IPS-20b (cell line): ENCODE measurements at regions not wholly inside any gene's neighbourhood (a gene's known extent, or its start where the extent isn't known, plus 50 kb on each side); places are given as distances from the start of the nearest gene placed in this dataset.
"Not testable (repeated sequence)": the region's sequence is repeated elsewhere in the genome, so short reads cannot be mapped to it uniquely, and the experiment has no call there.

Source experiments
- H3K27ac ChIP-seq: one replicate; pipeline ENCODE4 v1.5.1; 2013; ENCODE audit warnings: low read length
- H3K27me3 ChIP-seq: 2 replicates; pipeline ENCODE4 v1.6.1; 2013; ENCODE audit warnings: mild to moderate bottlenecking, low read length, inconsistent platforms; ENCODE audit not compliant: insufficient read depth
- H3K36me3 ChIP-seq: 2 replicates; pipeline ENCODE4 v1.6.1; 2013; ENCODE audit warnings: low read depth, mild to moderate bottlenecking, inconsistent platforms, low read length, moderate library complexity; ENCODE audit not compliant: insufficient read depth
- H3K4me1 ChIP-seq: 2 replicates; pipeline ENCODE4 v1.6.1; 2013; ENCODE audit warnings: mild to moderate bottlenecking, control low read depth, inconsistent platforms, low read length, moderate library complexity; ENCODE audit not compliant: insufficient read depth
- H3K4me3 ChIP-seq: 2 replicates; pipeline ENCODE4 v1.5.1; 2013; ENCODE audit warnings: mild to moderate bottlenecking, low read length, inconsistent platforms
- H3K9ac ChIP-seq: 2 replicates; pipeline ENCODE4 v1.6.1; 2013; ENCODE audit warnings: low read depth, mild to moderate bottlenecking, inconsistent platforms, low read length, moderate library complexity
- H3K9me3 ChIP-seq: 2 replicates; pipeline ENCODE4 v1.6.1; 2013; ENCODE audit warnings: mild to moderate bottlenecking, low read depth, low read length, inconsistent platforms; ENCODE audit not compliant: insufficient read depth

- H3K27me3 ChIP-seq, H3K27ac ChIP-seq, H3K36me3 ChIP-seq, H3K4me1 ChIP-seq, H3K9ac ChIP-seq, H3K4me3 ChIP-seq: not testable (repeated sequence)
- H3K9me3 ChIP-seq = peaks cover 24% of the 10 kb centered on the region
Observed at GRCh38 chr10:43992816-43993215, 344.1 kb upstream of the ZNF32 start.

DNA sequence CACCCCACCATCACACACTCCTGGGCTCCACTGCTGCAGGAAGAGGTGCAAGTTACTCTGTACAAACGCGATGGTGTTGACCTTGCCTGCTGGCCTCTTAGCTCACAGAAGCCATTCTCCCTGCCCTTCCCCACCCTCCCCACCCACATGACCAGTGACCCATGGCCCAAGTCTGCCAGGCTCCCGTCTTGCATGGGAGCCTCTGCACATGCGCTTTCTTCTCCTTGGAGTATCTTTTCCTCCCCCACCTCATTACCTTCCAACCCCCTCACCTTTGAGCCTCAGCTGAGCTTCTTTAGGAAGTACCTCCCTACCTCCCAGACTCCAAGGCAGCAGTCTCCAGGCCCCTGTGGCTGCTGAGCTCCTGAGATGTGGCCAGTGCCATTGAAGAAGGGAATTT, 337.7 kb upstream of the ZNF32 start:
- Histone ChIP-seq H3K9ac (no peak overlapping the region), H3K27ac (no peak overlapping the region), H3K36me3 (no peaks in the 10 kb centered on the region), H3K9me3 (0 out of 2 replicates have a peak, but pooled peaks cover 8% of the 10 kb centered on the region), H3K4me1 (no peaks in the 10 kb centered on the region), H3K27me3 (no peaks in the 10 kb centered on the region), H3K4me3 (no peak overlapping the region)

GRCh38 chr10:43985941-43986340, 337.3 kb upstream of the ZNF32 start:
- no peak overlapping the region for H3K27ac ChIP-seq
- no peaks in the 10 kb centered on the region for H3K36me3 ChIP-seq
- no peak overlapping the region for H3K9ac ChIP-seq
- H3K4me3 ChIP-seq = no peak overlapping the region
- 0 out of 2 replicates have a peak, but pooled peaks cover 8% of the 10 kb centered on the region for H3K9me3 ChIP-seq
- no peaks in the 10 kb centered on the region for H3K27me3 ChIP-seq
- H3K4me1 ChIP-seq = no peaks in the 10 kb centered on the region

DNA sequence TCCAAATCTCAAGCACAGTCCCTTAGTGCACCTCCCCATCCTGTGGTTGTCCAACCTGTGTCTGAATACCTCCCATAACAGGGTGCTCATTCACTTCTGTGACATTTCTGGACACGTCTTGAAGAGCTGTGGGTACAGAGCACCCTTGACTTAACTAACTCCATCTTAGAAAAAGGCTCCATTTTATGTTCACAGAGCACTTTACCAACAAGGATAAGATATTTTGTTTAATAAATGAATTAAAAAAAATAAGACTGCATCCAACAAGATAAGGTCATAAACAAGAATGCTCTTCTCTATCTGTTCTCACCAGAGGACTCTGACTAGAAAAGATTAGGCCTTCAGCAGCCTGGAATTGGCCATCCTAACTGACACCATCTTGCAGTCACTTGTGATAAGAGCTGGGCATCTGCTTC, 335.2 kb upstream of the ZNF32 start:
- H3K27ac ChIP-seq = no peak overlapping the region

DNA sequence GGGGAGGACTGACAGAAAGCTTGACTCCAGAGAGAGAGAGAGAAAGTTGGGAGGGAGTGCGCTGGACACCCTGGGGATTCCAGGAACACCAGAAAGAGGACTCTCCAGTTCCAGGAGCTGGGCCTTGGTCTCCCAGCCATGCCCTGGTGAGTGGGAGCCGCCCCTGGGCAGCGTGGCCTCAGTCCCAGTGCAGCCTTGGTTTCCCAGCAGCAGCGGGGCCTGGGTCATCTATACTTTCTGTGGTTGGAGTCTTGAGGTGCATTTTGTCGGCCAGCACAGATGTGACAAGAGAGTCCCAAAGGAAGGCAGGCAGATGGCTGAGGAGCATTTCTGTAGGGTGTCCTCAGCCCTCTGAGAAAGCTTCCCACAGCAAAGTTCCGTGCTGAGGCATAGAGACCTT, 334.7 kb upstream of the ZNF32 start:
- Histone ChIP-seq H3K4me3 (no peak overlapping the region), H3K27me3 (no peaks in the 10 kb centered on the region), H3K4me1 (no peaks in the 10 kb centered on the region), H3K9me3 (0 out of 2 replicates have a peak, but pooled peaks cover 8% of the 10 kb centered on the region), H3K9ac (no peak overlapping the region), H3K27ac (no peak overlapping the region), H3K36me3 (no peaks in the 10 kb centered on the region)

More for the DNA sequence above, 335.2 kb upstream of the ZNF32 start:
- Histone ChIP-seq H3K36me3 (no peaks in the 10 kb centered on the region), H3K9ac (no peak overlapping the region), H3K9me3 (0 out of 2 replicates have a peak, but pooled peaks cover 8% of the 10 kb centered on the region), H3K4me3 (no peak overlapping the region), H3K27me3 (no peaks in the 10 kb centered on the region), H3K4me1 (no peaks in the 10 kb centered on the region)

DNA sequence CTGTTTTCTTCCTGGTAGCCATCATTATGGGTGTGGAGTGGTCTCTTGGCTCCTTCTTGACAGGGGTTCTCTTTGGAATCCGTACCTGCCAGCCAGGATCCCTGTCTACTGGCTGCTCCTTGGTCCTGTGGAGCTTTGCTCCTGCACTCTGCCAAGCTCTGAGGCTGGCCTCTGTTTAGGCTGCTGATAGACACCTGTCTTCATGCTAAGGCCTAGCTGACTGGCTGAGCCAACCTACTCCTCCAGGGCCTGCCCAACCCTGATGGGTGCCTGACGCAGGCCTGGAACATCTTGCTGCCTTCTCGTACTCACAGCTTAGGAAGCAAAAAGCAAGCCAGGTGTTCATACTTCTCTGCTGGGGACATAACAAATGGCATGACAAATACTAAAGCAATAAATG, 333.6 kb upstream of the ZNF32 start:
- Histone ChIP-seq H3K4me1 (no peaks in the 10 kb centered on the region), H3K36me3 (no peaks in the 10 kb centered on the region), H3K9ac (no peak overlapping the region), H3K27me3 (no peaks in the 10 kb centered on the region), H3K9me3 (0 out of 2 replicates have a peak, but pooled peaks cover 4% of the 10 kb centered on the region), H3K27ac (no peak overlapping the region), H3K4me3 (no peak overlapping the region)

GRCh38 chr10:43981696-43982095, 333.0 kb upstream of the ZNF32 start:
- no peak overlapping the region for H3K9ac ChIP-seq
- H3K27me3 ChIP-seq = no peaks in the 10 kb centered on the region
- H3K4me1 ChIP-seq = no peaks in the 10 kb centered on the region
- H3K4me3 ChIP-seq = no peak overlapping the region
- H3K36me3 ChIP-seq = no peaks in the 10 kb centered on the region
- no peaks in the 10 kb centered on the region for H3K9me3 ChIP-seq
- no peak overlapping the region for H3K27ac ChIP-seq

DNA sequence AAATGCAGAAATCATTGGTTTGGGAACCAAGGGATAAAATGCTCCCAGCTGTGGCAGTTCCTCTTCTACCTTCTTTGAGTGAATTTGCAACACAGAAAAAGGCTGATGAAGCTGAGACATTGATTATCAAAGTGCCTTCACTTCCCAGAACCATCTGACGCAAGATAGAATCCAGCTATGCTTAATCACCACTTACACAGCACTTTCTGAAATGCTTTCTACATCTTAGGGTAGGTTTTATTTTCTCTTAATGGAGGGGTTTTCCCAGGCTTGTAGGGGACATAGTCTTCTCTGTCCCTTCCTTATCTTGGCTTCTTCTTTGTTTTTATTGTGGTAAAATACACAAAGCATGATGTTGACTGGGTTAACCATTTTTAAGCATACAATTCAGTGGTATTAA, 332.6 kb upstream of the ZNF32 start:
- Histone ChIP-seq H3K4me1 (no peaks in the 10 kb centered on the region), H3K27me3 (no peaks in the 10 kb centered on the region), H3K4me3 (no peak overlapping the region), H3K36me3 (no peaks in the 10 kb centered on the region), H3K27ac (no peak overlapping the region), H3K9ac (no peak overlapping the region), H3K9me3 (no peaks in the 10 kb centered on the region)

DNA sequence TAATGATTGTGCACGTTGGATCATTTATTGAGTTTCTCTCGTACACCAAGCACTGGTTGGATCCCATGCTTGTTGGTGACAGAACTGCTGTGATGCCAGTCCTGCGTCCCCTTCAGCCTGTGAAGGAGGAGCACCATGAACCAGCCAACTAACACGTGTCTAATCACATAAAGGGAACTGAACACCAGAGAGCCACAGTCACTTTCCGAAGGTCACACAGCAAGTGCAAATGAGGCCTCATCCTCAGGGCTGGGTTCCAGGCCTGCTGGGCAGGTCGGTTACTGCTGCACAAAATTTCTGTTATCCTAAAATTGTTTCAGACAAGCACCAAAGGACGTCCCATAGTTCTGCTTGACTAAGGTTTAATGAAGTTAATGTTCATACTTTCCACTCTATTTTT, 332.0 kb upstream of the ZNF32 start:
- no peak overlapping the region for H3K4me3 ChIP-seq
- H3K9me3 ChIP-seq = no peaks in the 10 kb centered on the region
- H3K27ac ChIP-seq = no peak overlapping the region
- H3K4me1 ChIP-seq = no peaks in the 10 kb centered on the region
- no peaks in the 10 kb centered on the region for H3K27me3 ChIP-seq
- H3K9ac ChIP-seq = no peak overlapping the region
- no peaks in the 10 kb centered on the region for H3K36me3 ChIP-seq

DNA sequence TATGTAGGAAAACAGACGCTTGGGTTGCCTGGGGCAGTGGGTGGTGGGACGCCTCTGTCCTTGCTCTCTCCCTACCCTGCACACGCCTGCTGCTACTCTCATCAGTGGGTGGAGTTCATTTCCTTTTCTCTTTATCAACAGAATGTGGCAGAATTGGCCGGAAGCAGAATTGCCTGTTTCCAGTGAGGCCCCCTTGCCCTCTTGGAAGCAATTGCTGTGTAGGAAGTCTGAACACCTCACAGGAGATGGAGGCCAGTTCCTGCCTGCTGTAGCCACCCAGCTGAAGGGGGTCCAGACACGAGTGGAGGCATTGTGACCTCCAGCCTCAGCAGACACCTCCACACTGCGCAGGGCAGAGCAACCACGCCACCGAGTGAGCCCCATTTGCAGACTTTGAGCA, 331.6 kb upstream of the ZNF32 start:
- Histone ChIP-seq H3K4me1 (no peaks in the 10 kb centered on the region), H3K9ac (no peak overlapping the region), H3K27ac (no peak overlapping the region), H3K27me3 (no peaks in the 10 kb centered on the region), H3K36me3 (no peaks in the 10 kb centered on the region), H3K9me3 (no peaks in the 10 kb centered on the region), H3K4me3 (no peak overlapping the region)

- H3K9me3 ChIP-seq = no peaks in the 10 kb centered on the region
- no peaks in the 10 kb centered on the region for H3K27me3 ChIP-seq
- no peak overlapping the region for H3K9ac ChIP-seq
- H3K27ac ChIP-seq = no peak overlapping the region
- H3K4me3 ChIP-seq = no peak overlapping the region
- no peaks in the 10 kb centered on the region for H3K4me1 ChIP-seq
- H3K36me3 ChIP-seq = no peaks in the 10 kb centered on the region
Observed at GRCh38 chr10:43979551-43979950, 330.9 kb upstream of the ZNF32 start.

DNA sequence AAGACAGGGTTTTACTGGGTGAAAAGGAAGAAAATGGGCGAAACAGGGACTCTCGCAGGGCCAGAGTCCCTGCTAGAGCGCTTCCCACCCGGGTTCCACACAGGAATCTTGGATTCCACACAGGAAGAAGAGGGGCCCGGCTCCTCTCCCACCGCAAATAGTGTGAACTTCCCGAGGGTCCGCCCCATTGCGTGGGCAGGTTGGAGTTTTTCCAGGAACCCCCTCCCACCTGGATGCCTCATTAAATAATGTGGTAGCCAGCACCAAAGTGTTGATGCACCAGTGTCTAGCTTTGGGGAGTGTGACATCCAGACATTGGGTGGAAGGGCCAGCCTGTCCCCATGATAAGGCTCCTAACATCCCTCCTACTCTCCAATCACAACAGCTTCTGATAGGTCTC, 330.3 kb upstream of the ZNF32 start:
- H3K27me3 ChIP-seq = no peaks in the 10 kb centered on the region

GRCh38 chr10:43978091-43978490, 329.4 kb upstream of the ZNF32 start:
- no peaks in the 10 kb centered on the region for H3K9me3 ChIP-seq
- no peaks in the 10 kb centered on the region for H3K4me1 ChIP-seq
- no peak overlapping the region for H3K4me3 ChIP-seq
- no peak overlapping the region for H3K27ac ChIP-seq
- no peaks in the 10 kb centered on the region for H3K27me3 ChIP-seq
- no peaks in the 10 kb centered on the region for H3K36me3 ChIP-seq
- H3K9ac ChIP-seq = no peak overlapping the region

More for the DNA sequence above, 330.3 kb upstream of the ZNF32 start:
- H3K4me3 ChIP-seq = no peak overlapping the region
- no peak overlapping the region for H3K9ac ChIP-seq
- no peak overlapping the region for H3K27ac ChIP-seq
- H3K36me3 ChIP-seq = no peaks in the 10 kb centered on the region
- no peaks in the 10 kb centered on the region for H3K4me1 ChIP-seq
- H3K9me3 ChIP-seq = no peaks in the 10 kb centered on the region
